Astrocyte (in vitro differentiated cells and primary cell): ENCODE measurements at regions not wholly inside any gene's neighbourhood (a gene's known extent, or its start where the extent isn't known, plus 50 kb on each side); places are given as distances from the start of the nearest gene placed in this dataset.

Experiments
- EZH2 ChIP-seq: IDR thresholded peaks from 2 replicates; pipeline ENCODE4 v1.6.1; 2012; ENCODE audit warnings: mild to moderate bottlenecking, low read length, inconsistent platforms; ENCODE audit not compliant: insufficient read depth
- TF ChIP-seq, protein P1 (sequence below): IDR thresholded peaks from 2 replicates; pipeline ENCODE4 v1.5.1; 2011; ENCODE audit warnings: low read depth, mild to moderate bottlenecking, inconsistent platforms, low read length, moderate library complexity; ENCODE audit not compliant: insufficient read depth

DNA sequence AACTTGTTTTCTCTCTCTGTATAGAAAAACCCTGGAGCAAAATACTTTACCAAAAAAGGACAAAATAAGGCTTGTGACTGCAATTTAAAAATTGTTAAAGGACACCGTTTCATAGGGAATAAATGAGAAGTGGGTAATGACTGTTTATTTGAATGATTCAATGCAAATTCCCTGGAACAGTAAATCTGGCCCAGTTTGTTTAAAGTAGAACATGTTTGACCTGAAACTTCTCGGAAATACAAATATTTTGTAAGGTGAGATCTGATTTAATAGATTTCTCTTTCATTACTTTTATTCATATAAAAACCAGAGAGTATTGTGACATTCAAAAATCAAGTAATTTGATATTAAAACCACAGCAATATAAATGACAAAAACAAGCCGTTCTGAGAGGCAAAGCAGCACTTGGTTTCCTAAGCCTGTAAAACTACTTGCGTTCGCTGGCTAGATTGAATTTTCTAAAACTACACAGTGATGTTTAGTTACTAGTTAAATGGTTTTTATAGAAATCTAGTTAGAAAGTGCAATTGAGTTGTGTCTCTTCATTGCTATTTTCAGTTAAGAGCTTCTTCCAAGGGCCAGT, 76.8 kb upstream of the PITRM1 start:
- TF ChIP-seq, protein P1, sequence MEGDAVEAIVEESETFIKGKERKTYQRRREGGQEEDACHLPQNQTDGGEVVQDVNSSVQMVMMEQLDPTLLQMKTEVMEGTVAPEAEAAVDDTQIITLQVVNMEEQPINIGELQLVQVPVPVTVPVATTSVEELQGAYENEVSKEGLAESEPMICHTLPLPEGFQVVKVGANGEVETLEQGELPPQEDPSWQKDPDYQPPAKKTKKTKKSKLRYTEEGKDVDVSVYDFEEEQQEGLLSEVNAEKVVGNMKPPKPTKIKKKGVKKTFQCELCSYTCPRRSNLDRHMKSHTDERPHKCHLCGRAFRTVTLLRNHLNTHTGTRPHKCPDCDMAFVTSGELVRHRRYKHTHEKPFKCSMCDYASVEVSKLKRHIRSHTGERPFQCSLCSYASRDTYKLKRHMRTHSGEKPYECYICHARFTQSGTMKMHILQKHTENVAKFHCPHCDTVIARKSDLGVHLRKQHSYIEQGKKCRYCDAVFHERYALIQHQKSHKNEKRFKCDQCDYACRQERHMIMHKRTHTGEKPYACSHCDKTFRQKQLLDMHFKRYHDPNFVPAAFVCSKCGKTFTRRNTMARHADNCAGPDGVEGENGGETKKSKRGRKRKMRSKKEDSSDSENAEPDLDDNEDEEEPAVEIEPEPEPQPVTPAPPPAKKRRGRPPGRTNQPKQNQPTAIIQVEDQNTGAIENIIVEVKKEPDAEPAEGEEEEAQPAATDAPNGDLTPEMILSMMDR: no peak
- TF ChIP-seq EZH2: no peak
